Loucy (cell line): ENCODE measurements at regions not wholly inside any gene's neighbourhood (a gene's known extent, or its start where the extent isn't known, plus 50 kb on each side); places are given as distances from the start of the nearest gene placed in this dataset.

ENCODE experiments used
- EZH2phosphoT487 ChIP-seq: fragments of 200-600 bp; IDR thresholded peaks from 2 replicates; pipeline ENCODE4 v1.6.1; 2018; ENCODE audit warnings: antibody characterized with exemption, mild to moderate bottlenecking, moderate library complexity, borderline replicate concordance
- TF ChIP-seq, protein P1 (sequence below): fragments of 200-600 bp; sonication (generic); conservative IDR thresholded peaks from 2 replicates; pipeline ENCODE4 v1.5.1; 2014; ENCODE audit warnings: mild to moderate bottlenecking, antibody characterized with exemption, low read length

DNA sequence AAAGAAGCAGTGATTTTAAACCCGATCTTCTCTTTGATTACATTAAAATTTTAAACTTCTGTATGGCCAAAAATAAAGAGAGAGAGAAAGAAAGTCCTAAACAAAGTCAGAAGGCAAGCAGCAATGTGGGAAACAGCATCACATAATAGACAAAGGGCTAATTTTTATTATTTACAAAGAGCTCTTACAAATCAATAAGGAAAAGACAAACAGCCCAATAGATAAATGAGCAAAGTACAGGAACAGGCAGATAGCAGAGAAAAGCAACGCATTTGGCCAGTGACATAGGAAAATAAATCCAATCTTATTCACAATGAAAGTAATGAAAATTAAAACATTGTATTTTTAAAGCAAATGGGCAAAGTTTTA is 93.1 kb downstream of the SALL1 start:
- TF ChIP-seq, protein P1, sequence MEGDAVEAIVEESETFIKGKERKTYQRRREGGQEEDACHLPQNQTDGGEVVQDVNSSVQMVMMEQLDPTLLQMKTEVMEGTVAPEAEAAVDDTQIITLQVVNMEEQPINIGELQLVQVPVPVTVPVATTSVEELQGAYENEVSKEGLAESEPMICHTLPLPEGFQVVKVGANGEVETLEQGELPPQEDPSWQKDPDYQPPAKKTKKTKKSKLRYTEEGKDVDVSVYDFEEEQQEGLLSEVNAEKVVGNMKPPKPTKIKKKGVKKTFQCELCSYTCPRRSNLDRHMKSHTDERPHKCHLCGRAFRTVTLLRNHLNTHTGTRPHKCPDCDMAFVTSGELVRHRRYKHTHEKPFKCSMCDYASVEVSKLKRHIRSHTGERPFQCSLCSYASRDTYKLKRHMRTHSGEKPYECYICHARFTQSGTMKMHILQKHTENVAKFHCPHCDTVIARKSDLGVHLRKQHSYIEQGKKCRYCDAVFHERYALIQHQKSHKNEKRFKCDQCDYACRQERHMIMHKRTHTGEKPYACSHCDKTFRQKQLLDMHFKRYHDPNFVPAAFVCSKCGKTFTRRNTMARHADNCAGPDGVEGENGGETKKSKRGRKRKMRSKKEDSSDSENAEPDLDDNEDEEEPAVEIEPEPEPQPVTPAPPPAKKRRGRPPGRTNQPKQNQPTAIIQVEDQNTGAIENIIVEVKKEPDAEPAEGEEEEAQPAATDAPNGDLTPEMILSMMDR = no peak
- no peak for TF ChIP-seq EZH2phosphoT487
